GM18499 (cell line): ENCODE measurements at regions not wholly inside any gene's neighbourhood (a gene's known extent, or its start where the extent isn't known, plus 50 kb on each side); places are given as distances from the start of the nearest gene placed in this dataset.

Source experiments
- ATAC-seq: cut with Tn5 transposase; IDR thresholded peaks from one replicate; pipeline ENCODE4 v1.9.1; 2021; ENCODE audit warnings: moderate number of reproducible peaks; ENCODE audit not compliant: insufficient read depth, unreplicated experiment

DNA sequence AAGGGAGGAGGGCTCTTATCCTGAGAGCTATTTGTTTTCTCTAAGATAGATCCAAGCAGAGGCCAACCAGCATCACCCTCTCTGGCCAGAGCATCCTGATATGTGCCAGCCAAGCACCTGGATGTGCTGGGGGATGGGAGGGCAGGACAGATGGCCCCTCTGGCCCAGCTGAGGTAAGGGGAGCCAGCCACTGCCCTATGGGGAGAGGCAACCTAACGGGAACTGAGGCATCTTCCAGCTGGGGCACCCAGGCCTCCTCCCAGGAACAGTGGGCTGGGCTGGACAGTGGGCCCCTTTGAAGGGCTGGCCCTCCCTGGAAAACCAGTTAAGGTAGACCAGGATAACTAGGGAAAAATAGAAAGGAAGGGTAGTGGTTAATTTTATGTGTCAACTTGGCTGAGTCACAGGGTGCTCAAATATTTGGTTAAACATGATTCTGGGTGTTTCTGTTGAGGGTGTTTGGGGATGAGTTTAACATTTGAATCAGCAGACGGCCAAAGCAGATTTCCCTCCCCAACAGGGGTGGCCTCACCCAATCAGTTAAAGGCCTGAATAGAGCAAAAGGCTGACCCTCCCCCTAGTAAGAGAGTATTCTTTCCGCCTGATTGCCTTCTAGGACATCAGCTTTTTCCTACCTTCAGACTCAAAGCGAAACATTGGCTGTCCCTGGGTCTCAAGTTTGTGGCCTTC, 595.1 kb downstream of the BUD13 start:
- ATAC-seq, result no peak

DNA sequence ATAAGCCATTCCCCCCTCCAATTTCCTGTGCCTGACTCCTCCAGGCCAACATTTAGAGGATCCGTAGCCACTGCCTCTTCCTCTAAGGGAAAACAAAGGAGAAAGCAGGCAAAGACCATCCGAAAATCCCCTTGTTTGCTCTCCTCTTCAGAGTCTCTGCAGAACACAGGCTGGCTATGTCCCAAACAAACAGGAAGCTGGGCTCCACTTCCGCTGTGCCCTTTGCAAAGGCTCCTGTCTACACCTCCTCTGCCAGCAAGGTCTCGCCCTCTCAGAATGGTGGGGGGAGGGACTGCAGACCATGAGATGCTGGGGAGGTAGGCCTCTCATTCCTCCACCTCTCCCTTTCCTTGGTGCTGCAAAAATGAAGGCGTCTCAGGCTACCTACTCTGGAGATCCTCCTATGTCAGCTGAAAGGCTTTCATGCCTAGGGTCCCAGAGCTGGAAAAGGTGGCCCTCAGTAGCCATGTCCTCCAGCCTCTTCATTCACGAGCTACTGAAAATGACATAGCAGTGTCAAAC, 596.2 kb downstream of the BUD13 start:
- no peak for ATAC-seq

DNA sequence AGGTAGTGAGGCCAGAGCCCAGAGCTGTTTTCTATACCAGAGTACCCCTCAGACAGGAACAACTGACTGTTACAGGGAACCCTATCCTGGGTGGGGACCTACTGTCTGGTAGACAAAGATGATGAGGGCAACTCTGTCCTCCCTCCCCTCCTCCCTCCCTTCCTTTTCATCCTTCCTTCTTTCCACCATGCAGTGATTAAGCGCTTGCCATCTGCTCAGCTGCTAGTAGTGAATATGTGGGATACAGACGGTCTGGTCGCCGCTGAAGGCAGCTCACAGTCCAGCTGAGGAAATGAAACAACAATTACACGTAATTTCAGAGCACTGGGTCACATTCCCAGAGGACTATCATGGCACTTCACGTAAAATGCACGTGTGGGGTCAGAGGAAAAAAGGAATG, 597.1 kb downstream of the BUD13 start:
- no peak for ATAC-seq

- no peak for ATAC-seq
Observed at GRCh38 chr11:116173941-116174911, 598.6 kb downstream of the BUD13 start.

- no peak for ATAC-seq
Observed at GRCh38 chr11:116173506-116173905, 599.3 kb downstream of the BUD13 start.

DNA sequence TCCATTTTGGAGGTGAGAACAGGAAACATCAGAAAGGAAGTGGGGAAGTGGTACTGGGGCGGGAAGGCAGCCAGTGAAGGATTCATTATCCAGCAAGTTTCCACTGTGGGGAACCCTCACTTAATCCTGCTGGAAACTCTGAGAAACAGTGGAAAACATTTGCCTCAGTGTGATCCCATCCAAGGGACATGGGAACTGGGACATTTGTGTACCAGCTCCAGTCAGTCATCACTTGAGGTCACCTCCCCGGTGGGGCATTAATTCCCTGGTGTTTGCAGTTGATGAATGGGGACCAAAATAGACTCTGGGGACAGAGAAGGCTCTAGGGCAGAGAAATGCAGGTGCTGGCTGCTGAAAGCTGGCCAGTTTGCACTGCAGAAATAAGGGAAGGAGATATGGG, 599.9 kb downstream of the BUD13 start:
- no peak for ATAC-seq

- no peak for ATAC-seq
Observed at GRCh38 chr11:116172156-116172555, 600.6 kb downstream of the BUD13 start.

DNA sequence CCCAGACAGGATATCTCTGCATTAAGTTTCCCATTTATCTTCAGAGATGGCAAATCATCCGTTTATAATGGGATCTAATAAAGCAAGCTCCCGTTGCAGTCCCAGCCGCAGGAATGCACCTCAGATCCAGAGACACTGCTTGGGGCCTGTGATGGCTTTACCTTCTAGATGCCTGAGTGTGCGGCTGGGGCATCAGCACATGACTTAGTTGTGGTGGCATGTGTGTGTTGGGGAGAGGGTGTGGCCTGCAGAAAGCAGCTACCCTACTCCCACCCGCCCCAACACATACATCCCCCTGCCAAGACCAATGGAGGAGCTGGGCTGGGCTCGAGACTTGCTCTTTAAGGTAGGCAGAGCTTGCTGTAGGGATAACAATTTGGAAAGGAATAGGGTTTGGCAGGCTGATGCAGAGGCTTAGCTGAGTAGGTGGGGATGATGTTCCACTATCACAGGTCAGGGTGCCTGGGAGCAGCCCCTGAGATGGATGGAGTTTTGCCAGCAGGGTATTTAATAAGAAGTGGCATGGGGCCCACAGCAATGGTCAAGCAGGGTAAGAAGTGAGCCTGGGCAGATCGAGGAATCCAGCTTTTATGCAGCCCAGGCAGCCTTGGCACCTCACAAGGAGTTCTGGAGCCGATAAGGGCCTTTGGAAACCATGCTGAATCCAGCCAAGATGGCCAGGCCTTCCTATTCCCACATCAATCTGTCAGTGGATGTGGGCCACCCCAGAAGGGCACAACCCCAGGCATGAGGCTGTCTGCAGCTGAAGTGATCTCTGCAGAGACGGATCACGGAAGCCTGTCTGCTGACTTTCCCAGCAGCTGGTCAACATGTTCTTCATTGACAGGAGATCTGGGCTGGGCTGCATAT, 601.3 kb downstream of the BUD13 start:
- no peak for ATAC-seq

DNA sequence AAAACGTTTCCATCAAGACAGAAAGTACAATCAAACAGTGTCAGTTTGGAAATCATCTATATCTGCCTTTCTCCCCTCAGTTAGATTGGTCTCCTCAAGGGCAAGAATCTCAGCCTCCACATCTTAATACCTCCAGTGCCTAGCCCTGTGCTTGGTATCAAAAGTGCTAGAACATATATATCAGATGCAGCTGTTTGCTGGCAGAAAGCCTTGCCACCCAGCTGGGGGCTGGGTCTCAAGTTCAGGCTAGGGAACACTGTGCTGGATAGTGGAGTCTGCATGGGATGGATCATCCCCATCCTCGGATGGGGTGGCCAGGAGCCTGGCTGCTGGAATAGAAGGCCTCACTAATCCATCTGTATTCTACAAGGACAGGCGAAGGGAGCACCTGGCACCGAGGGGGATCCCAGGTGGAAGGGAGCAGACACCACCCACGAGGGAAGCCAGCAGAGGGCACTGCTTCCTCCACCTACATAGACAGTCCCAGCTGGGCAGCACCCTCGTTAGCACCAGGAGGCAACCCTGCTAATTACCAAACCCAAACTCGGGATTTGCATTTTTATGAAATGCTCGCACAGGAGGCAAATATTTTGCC, 602.2 kb downstream of the BUD13 start:
- no peak for ATAC-seq

- no peak for ATAC-seq
Observed at GRCh38 chr11:116169776-116170175, 603.0 kb downstream of the BUD13 start.

GRCh38 chr11:116168459-116168787, 604.4 kb downstream of the BUD13 start:
- ATAC-seq, result no peak

GRCh38 chr11:116167706-116168458, 604.9 kb downstream of the BUD13 start:
- ATAC-seq, result no peak

DNA sequence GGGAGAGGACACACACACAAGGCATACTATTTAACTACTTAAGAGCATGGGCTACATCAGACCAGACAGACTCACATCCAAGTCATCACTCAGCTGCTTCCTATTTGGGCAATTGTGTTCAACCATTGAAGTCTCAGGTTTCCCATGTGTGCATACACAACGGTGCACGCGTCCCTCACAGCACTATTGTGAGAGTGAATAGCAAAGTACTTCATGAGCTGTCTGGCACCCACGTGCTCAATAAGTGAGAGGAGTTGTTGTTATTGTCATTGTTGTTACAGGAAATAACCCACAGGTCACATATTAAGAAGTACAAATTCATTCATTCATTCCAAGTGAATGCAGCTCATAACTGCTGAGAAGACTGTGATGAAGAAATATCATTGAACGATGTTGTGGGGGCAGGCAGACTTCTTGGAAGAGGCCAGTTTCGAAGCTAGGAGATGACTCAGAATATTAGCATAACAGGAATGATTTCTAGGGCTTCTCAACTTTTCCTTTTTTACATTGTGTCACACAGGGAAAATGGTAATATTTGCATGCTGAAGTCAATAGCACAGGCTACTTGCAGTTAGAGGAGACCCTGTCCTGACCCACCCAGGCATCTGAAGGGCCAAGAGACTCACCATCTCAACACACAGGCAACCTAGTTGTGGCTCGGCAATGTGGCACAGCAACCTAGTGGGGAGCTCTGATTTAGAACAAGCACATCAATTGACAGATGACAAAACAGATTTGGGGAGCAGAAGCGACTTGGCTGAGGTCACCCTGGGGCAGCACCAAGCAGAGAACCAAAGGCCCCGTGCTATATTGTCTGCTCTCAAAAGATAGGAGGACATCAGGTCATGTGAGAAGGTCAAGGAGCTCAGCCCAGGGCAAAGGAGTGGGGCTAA, 606.0 kb downstream of the BUD13 start:
- no peak for ATAC-seq

- ATAC-seq, result no peak
Observed at GRCh38 chr11:116164843-116165242, 607.9 kb downstream of the BUD13 start.

DNA sequence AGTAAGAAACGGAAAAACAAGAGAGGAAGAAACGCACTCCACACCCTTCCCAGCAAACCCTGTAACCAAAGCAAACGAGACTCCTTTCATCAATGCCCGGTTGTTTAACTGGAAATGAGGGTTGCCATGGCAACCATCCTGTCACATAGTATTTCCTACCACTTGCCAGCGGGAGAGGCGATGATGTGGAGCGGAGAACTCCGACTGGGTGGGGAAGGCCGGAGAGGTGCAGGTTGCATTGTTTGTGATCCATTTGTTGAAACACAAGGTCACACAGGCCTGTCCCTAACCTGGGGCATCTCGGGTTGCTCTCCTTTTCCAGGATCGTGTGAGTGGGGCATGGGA, 609.9 kb downstream of the BUD13 start:
- no peak for ATAC-seq

GRCh38 chr11:116162086-116162885, 610.5 kb downstream of the BUD13 start:
- no peak for ATAC-seq

GRCh38 chr11:116148645-116149044, 624.1 kb downstream of the BUD13 start:
- ATAC-seq, result no peak

GRCh38 chr11:116148056-116148455, 624.7 kb downstream of the BUD13 start:
- no peak for ATAC-seq
